Activated naive CD4-positive, alpha-beta T cell treated with anti-CD3 and anti-CD28 coated beads, Interleukin-2, amount 50 U/mL, for 16 hours (primary cell): ENCODE measurements at regions not wholly inside any gene's neighbourhood (a gene's known extent, or its start where the extent isn't known, plus 50 kb on each side); places are given as distances from the start of the nearest gene placed in this dataset.
"Not testable (repeated sequence)": the region's sequence is repeated elsewhere in the genome, so short reads cannot be mapped to it uniquely, and the experiment has no call there.

Experiments
- DNase-seq: peaks from one replicate; pipeline ENCODE4 v3.0.0-alpha.2; 2020

DNA sequence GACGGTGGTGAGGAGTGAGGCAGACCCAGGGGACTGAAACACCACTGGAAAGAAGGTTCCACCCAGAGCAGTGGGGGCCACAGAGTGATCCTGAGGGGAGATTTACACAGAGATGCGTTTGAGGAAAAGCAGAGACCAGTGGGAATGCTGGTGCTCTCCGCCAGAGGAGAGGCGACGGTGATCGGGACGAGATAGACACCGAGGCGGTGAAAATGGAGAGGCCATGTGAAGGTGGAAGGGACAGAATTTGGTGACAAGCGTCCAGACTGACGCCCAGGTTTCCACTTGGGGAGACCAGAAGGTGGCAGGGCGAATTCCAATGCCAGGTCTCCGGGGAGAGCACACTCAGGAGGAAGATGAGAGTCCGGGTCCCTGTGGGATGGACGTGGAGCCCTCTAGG lies 374.8 kb downstream of the CNTNAP3B start:
- not testable (repeated sequence) for DNase-seq

DNA sequence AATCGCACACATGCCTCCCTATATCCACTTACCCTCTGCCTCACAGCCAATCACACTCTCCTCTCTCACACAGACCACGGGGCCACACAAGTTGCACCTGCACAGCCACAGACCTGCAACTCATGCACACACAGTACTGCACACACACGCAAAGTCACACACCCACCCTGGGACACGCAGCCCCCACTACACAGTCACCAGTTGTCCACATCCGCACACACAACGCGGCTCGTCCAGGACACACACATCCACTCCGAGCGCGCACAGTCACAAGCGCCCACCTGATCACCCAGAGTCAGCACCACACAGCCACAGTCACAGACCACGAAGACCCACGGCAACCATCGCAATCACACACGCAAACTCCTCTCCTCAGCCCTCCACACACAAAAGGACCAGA lies 387.3 kb downstream of the CNTNAP3B start:
- DNase-seq = not testable (repeated sequence)

DNA sequence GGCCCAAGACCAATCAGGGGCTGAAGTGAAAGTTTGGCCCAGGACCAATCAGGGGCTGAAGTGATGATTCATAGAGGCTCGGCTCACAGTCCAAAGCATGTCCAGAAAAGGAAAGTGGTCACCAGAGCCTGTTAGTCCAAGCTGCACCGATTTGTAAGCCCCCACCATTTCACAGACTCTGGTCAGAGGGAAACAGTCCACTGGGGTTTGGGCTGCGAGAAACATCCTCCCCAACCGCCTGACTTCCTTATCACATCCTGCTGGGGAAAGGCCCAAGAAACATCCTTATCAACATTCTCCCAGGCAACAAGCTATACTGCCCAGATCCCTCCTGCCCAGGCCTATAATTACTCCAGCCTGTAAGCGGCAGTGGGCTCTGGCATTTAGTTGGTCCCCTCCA lies 388.1 kb downstream of the CNTNAP3B start:
- not testable (repeated sequence) for DNase-seq

DNA sequence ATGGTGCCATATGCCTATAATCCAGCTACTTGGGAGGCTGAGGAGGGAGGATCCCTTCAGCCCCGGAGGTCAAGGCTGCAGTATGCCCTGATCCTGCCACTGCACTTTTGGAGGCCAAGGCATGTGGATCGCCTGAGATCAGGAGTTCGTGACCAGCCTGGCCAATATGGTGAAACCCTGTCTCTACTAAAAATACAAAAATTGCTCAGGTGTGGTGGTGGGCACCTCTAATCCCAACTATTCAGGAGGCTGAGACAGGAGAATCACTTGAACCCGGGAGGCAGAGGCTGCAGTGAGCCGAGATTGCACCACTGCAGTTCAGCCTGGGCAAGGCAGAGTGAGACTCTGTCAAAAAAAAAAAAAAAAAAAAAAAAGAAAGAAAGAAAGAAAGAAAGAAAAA lies 390.5 kb downstream of the CNTNAP3B start:
- not testable (repeated sequence) for DNase-seq

DNA sequence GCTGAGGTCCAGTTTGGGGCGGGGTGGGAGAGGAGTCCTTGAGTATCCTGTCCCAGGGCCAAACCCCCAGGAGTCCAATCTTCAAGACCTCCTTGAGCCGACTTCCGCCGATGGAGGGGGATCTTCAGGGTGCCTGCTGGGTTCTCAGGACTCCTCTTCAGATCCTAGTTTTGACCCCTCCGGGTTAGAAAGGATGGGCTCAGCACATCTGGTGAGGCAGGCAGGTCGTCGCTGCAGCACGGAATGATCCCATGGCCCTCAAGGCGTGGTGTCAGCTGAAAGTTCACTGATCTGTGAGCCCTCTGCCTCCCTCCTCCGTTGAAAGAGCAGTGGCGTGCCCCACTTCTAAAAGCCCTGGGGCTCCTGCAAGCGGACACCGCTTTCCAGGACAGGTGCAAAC lies 430.0 kb downstream of the CNTNAP3B start:
- DNase-seq = not testable (repeated sequence)

DNA sequence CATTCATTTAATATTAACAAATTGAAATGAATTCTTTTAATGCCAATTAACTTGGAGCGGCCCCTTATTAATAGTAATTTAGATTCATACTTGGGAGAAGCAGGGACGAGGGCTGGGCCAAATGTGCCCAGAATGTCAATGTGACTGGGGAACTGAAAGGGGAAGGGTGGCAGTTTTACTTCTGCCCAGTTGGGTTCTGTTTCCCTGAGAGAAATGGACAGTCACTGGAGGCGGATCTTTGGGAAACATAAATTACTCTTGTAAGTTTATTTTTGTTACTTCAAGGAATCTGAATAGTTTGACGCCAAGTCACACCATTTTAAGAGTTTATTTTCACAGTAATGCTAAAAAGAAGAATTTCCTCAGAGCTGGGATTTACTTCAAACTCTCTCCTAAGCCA lies 432.1 kb downstream of the CNTNAP3B start:
- DNase-seq = not testable (repeated sequence)

DNA sequence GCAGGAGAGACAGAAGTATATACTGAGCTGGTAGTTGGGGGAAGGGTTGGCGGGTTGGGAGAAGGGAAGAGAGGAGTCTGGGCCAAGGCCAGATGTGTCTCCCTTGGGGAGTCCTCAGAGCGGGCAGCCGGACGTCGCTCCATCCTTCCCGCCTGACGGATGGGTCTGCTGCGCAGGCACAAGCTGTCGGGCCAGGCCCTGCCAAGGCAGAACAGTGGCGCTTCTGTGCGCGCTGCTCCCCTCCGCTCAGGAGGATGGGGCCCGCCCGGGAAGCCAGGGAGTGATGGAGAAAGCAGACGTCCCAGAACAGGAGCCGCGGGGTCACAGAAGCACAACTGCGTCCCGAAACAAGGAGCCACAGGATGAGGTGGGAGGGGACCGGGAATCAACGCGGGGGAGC lies 449.9 kb downstream of the CNTNAP3B start:
- DNase-seq = not testable (repeated sequence)

DNA sequence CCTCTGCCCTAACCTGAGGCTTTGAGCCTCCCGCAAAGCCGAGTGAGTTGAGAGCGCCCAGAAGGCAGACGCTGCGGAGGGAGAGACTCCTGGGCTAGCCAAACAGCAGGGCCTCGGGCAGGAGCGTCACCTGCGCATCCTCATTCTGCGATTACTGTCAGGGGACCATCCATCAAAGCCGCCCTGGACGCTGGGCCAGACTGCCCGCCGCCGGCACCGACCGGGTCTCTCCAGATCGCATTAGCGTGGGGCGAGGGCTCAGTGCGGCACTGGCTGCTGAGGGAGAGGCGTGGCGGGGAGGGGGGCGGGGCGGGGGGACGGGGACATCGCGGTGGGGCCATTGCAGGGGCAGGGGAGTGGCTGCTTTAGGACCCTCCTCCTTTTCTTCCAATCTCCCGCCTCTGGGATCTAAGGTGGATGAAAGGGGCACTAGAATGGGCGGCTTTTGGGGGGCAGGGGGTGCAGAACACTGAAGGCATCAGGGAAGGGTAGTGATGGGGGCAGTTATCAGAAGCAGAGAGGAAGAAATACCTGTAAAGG lies 465.7 kb downstream of the CNTNAP3B start:
- not testable (repeated sequence) for DNase-seq

DNA sequence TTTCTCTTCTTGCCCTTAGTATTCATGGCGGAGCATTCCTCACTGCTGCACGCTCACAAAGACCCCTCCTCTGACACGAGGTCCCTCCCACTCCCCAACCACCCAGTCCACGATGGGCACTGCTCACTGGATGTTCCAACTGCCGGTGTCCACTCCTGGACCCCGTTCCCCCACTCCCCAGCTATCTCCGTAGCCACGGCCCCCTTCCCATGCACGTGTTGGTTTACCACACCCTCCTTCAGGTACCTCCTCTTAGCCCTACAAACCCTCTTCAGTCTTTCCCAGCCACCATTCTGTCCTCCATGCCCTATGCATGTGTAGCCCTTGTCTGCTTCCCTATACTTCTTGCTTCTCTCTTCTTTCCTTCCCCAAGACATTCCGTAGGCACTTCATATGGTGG lies 469.6 kb upstream of the ZNG1F start:
- not testable (repeated sequence) for DNase-seq

DNA sequence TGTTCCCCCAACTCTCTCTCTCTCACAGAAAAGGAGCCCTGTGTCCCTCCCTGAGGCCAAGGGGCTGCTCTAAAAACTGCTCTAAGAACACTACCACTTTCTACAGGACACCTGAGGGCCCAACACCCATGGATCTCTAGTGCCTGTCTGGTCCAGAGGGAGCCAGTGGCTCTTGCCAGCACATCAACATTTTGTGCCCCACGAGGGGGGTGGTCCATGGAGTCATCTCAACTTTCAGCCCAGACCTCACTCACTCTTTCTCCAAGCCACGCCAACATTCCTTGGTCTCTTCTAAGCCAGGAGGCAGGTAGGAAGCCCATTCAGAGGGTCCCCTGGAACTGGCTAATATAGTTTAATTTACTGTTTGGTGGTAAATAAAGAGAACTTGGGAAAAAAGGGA lies 469.0 kb upstream of the ZNG1F start:
- DNase-seq = not testable (repeated sequence)

DNA sequence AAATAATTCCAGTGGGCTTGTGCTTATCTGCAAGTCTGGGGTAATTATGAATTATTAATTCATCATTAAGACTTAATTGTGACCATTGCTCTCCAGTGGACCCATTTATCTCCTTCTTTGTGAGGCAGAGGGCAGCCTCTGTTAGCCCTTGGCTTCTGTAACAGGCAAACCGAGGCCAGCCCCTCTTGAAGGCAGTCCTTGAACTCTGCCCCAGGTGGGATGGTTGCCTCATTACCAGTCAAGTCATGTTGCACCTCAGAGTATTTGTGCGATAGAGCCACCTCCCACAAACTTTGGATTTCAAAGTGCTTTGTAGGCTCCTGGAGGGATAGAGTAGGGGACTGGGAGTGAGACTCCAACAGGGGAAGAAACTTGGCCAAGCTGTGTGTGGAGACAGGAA lies 468.0 kb upstream of the ZNG1F start:
- DNase-seq = not testable (repeated sequence)

DNA sequence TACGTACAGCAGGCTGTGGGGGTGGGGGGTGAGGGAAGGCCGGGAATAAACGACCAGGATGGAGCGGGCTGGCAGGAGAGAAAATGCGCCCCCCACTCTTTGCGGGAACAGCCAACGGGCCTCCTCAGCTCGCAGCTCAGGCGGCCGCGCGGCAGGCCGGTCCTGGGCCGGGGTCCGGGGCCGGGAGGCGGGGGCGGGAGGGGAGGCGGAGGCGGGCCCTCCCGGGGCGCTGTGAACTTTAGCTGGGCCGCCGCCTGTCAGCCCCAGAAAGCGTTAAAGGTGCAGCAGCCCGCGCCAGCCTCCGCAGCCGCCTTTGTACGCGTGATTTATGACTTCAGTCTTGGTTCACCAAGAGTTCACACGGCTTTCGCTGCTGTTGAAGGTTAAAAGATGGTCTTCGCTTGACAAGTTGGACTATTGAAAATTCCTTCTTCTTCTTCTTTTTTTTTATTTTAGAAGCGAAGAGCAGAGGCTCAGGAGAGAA lies 466.0 kb upstream of the ZNG1F start:
- peak; percentile 36 for DNase-seq

DNA sequence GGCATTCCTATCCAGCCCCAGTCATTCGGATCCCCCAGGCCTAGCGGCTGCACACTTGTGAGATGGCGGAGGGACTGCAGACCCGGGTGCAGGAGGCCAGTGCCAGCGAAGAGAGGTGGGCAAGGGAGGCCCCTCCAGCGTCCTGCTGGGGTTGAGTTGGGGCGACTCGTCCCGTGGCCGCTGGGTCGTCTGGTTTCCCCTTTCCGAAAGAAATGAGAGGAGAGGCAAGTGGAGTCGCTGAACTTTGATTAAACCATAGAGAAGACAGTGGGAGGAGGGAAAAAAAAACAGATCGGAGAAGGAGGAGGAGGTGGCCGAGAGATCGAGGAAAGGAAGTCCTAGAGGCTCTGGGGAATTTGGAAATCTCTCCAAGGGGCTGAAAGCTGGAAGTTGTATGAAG lies 465.2 kb upstream of the ZNG1F start:
- not testable (repeated sequence) for DNase-seq

DNA sequence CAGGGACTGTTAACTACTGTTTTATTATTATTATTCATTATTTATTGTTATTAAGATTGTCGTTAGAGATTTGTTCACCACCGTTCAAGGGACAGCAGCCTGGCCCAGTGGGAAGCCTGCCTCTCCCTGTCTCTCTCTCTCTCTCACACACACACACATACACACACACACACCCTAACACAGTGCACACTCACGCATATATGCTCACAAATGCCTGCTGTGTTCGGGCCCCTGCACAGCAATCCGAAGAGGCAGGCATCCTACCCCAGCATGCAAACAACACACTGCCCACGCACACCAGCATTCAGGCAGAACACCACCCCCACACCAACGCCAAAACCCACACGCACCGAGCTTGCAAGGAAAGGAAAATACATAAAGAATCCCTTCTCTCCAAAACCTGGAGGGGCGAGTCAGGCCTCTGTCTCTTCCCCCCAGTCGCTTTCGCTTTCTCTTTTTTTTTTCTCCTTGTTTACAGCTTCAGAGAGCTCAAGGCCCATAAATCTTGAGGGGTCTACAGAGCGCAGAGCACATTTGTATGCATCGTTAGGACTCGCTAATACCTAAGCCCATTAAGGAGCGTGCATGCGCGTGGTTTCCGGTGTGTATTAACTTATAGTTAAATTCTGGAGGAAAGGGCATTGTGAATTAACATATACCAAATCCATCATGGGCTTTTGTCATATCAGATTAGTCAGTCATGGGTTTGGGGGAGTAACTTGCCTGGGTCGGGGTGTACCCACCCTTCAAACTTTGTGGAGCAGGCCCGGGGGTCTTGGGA lies 464.6 kb upstream of the ZNG1F start:
- DNase-seq = not testable (repeated sequence)

DNA sequence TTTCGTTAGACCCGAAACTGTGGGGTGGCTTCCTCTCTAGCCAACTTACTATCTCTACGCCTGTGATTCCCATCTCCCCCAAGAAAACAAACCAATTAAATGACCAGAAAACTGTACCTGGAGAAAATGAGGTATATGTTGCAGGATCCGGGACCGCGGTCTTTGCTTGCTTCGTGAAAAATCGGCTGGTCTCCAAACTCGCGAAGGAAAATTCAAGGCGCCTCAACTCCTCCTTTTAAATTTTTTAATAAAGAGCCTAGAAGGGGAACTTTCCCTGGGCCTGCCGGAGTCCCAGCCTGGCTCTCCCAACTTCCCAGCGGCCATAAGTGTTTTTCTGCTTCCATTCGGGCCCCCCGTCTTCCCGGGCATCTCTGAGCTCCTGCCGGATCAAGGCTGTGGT lies 463.7 kb upstream of the ZNG1F start:
- DNase-seq = not testable (repeated sequence)

DNA sequence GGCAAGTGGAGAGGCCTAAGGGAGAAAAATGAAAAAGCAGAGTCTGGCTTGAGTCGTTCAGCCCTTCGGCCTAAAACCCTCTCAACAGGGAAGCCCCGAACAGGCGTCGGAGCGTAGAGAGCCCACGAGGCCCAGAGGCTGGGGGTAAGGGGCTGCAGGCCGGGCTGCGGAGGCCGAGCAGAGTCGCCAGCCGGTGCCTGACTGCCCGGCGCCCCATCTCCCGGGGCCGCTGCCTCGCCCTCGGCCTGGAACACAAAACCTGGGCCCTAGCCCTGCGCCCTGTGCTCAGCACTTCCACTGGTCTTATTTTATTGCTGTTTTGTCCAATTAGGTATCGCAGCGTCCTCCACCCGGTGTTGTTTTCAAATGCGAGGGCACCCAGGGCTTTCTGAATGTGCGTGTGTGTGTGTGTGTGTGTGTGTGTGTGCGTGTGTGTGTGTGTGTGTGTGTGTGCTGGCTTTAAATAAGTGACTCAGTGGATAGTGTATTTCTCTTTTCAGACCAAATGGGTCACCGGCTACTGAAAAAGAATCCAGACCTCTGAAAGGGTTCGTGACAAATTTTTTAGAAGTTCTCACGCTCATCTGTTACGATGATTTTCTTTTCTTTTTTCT lies 463.1 kb upstream of the ZNG1F start:
- DNase-seq = not testable (repeated sequence)

DNA sequence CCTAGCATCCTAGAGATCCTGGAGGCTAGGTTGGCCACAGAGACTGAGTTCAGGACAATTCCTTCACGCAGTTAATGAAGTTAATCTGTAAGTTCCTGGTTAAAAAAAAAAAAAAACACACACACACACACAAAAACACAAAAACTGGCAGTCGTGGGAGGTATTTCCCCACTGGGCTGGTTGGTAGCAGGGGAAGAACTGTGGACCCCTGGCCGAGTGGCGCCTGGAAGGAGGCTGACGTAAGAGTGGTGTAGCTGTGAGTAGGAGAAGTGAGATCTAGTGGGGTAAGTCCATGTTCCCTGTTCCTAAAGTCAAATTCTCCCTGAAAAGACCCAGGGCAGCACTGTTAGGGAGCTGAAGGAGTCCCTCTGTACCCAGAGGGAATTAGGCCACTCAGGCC lies 461.0 kb upstream of the ZNG1F start:
- not testable (repeated sequence) for DNase-seq

DNA sequence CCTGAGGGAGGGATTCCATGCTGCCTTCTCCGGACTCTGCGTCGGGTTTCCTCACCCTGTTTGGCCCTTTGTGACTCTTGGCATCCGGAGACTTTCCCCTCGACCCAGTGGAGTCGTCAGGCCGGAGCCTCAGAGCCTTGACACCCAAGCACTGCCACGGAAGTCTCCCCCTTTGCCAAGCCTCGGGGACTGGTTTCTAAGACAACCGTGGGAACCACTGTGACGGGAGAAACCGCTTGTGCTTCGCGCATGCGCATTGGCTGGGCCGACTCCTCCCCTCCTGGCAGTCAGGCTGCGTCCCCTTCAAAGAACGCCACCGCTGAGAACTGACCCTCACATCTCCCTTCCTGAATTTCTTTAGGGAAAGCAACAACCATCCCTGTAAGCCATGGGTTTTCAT lies 459.4 kb upstream of the ZNG1F start:
- DNase-seq = not testable (repeated sequence)

DNA sequence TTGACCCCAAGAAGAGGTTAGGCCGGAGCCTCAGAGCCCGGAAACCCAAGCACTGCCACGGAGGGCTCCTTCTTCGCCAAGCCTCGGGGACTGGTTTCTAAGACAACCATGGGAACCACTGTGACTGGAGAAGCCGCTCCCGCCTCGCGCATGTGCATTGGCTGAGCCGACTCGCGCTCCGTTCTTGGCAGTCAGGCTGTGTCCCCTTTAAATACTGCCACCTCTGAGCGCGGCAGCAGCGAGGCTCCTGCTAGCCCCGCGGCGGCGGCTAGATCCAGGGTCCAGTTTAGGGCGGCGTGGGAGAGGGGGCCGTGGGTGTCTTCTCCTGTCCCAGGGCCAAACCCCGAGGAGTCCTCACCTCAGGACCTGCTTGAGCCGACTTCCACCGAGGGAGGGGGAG lies 457.1 kb upstream of the ZNG1F start:
- not testable (repeated sequence) for DNase-seq

DNA sequence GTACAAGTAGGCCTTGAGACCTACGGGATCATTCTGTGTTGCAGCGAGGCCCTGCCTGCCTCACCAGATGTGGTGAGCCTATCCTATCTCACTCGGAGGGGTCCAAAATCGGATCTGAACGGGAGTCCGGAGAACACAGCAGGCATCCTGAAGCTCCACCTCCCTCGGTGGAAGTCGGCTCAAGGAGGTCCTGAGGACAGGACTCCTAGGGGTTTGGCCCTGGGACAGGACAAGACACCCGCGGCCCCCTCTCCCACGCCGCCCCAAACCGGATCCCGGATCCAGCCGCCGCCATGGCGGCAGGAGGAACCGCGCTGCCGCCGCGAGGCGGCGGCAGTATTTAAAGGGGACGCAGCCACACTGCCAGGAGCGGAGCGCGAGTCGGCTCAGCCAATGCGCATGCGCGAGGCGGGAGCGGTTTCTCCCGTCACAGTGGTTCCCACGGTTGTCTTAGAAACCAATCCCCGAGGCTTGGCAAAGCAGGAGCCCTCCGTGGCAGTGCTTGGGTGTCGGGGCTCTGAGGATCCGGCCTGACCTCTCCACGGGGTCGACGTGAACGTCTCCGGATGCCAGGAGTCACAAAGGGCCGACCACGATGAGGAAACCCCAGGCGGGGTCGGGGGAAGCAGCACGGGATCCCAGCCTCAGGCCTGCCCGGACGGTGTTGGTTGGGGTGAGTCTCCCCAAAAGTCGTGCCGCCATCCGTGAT lies 454.6 kb upstream of the ZNG1F start:
- not testable (repeated sequence) for DNase-seq

DNA sequence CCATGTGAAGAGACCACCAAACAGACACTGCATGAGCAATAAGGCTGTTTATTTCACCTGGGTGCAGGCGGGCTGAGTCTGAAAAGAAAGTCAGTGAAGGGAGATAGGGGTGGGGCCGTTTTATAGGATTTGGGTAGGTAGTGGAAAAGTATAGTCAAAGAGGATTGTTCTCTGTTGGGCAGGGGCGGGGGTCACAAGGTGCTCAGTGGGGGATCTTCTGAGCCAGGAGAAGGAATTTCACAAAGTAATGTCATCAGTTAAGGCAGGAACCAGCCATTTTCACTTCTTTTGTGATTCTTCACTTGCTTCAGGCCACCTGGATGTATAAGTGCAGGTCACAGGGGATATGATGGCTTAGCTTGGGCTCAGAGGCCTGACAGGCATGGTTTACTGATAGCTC lies 444.6 kb upstream of the ZNG1F start:
- DNase-seq = not testable (repeated sequence)

DNA sequence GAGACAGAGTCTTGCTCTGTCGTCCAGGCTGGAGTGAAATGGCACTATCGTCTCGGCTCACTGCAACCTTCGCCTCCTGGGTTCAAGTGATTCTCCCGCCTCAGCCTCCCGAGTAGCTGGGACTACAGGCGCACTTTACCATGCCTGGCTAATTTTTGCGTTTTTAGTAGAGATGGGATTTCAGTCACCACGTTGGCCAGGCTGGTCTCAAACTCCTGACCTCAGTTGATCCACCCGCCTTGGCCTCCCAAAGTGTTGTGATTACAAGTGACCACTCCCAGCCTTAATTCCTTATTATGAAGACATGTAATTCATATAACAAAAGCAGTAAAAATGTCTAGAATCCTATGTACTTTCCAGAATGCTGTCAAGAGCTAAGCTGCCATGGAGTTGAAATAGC lies 434.5 kb upstream of the ZNG1F start:
- not testable (repeated sequence) for DNase-seq

DNA sequence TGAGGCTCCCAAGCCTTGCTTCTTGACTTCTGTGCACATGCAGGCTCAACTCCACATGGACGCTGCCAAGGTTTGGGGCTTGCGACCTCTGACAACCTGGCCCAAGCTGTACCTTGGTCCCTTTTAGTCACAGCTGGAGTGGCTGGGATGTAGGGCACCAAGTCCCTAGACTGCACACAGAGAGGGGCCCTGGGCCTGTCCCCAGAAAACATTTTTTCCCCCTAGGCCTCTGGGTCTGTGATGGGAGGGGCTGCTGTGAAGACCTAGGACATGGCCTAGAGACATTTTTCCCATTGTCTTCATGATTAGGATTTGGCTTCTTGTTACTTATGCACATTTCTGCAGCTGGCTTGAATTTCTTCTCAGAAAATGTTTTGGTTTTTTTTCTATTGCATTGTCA lies 430.1 kb upstream of the ZNG1F start:
- DNase-seq = not testable (repeated sequence)
